Parathyroid adenoma (tissue), 2 donors: ENCODE measurements at regions not wholly inside any gene's neighbourhood (a gene's known extent, or its start where the extent isn't known, plus 50 kb on each side); places are given as distances from the start of the nearest gene placed in this dataset.

Experiments
- H2AFZ ChIP-seq: fragments of 300-600 bp; sonication (generic); one replicate; pipeline ENCODE4 v1.7.0; 2017; ENCODE audit warnings: antibody characterized with exemption, mild to moderate bottlenecking
- H3K27ac ChIP-seq: fragments of 300-600 bp; sonication (generic); one replicate; pipeline ENCODE4 v1.7.0; 2017
- H3K27me3 ChIP-seq: fragments of 300-600 bp; sonication (generic); one replicate; pipeline ENCODE4 v1.7.0; 2017; ENCODE audit warnings: low read length; ENCODE audit not compliant: control insufficient read depth, insufficient read depth
- H3K36me3 ChIP-seq: fragments of 300-600 bp; sonication (generic); one replicate; pipeline ENCODE4 v1.7.0; 2017; ENCODE audit warnings: low read length; ENCODE audit not compliant: control insufficient read depth, insufficient read depth
- H3K4me1 ChIP-seq: fragments of 300-600 bp; sonication (generic); one replicate; pipeline ENCODE4 v1.7.0; 2017; ENCODE audit warnings: control low read depth
- H3K4me2 ChIP-seq: fragments of 300-600 bp; sonication (generic); one replicate; pipeline ENCODE4 v1.7.0; 2017; ENCODE audit warnings: low read length
- H3K4me3 ChIP-seq: fragments of 300-600 bp; sonication (generic); one replicate; pipeline ENCODE4 v1.7.0; 2017; ENCODE audit warnings: low read depth, low read length
- H3K79me2 ChIP-seq: fragments of 300-600 bp; sonication (generic); one replicate; pipeline ENCODE4 v1.7.0; 2017; ENCODE audit warnings: control low read depth
- H3K9ac ChIP-seq: fragments of 300-600 bp; sonication (generic); one replicate; pipeline ENCODE4 v1.7.0; 2017; ENCODE audit warnings: mild to moderate bottlenecking
- H3K9me3 ChIP-seq: fragments of 300-600 bp; sonication (generic); one replicate; pipeline ENCODE4 v1.7.0; 2017; ENCODE audit warnings: low read length; ENCODE audit not compliant: control insufficient read depth
- CTCF ChIP-seq: fragments of 300-600 bp; sonication (generic); IDR thresholded peaks from one replicate; pipeline ENCODE4 v1.7.0; 2017; ENCODE audit warnings: antibody characterized with exemption, mild to moderate bottlenecking
- donor health status: primary hyperparathyroidism.

DNA sequence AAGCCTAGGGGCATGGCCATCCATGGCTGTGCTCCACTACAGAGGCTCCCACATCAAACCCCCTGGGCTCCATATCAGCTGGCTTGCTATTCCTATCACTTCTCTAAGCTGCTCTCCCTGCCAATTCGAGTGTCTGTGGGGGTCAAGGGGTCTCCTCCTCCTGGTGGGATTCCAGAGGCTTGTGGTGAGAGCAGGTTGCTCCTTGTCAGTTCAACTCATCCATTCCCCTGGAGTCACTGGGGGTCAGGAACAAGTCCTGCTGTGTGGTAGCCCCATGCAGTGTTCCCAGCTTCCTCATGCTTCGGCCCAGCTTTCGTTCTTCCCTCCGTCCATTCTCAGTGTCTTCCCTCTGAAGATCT, 86.6 kb upstream of the UNC5B start:
- Histone ChIP-seq H3K36me3 (no peaks in the 10 kb centered on the region), H2AFZ (no peak overlapping the region), H3K27me3 (no peaks in the 10 kb centered on the region), H3K79me2 (no peaks in the 10 kb centered on the region), H3K9me3 (no peaks in the 10 kb centered on the region), H3K4me3 (no peak overlapping the region), H3K27ac (no peak overlapping the region), H3K9ac (no peak overlapping the region), H3K4me2 (no peak overlapping the region), H3K4me1 (no peaks in the 10 kb centered on the region)
- no peak for TF ChIP-seq CTCF

- Histone ChIP-seq H3K9me3 (no peaks in the 10 kb centered on the region), H2AFZ (no peak overlapping the region), H3K4me2 (no peak overlapping the region), H3K27ac (no peak overlapping the region), H3K27me3 (no peaks in the 10 kb centered on the region), H3K36me3 (no peaks in the 10 kb centered on the region), H3K4me3 (no peak overlapping the region), H3K4me1 (no peaks in the 10 kb centered on the region), H3K9ac (no peak overlapping the region), H3K79me2 (no peaks in the 10 kb centered on the region)
- TF ChIP-seq CTCF: no peak
These were observed 85.9 kb upstream of the UNC5B start for GRCh38 chr10:71126432-71126831.

DNA sequence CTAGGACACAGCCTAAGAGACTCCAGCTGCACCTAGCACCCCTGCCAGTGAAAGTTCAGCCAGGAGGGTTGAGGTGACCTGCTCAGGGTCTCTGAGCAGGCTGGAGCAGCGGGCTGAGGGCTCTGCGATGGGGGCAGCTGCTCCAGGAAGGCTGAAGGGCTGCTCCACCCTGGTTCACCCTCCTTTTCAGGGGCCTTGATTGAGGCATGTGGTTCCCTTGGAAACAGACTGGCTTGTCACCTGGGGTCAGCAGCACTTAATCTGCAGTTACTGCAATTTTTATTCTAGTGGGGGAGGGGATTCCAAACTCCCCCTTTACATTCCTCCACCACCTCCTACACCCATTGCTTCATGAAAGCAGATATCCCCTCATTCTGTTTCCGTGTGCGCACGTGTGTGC, 85.3 kb upstream of the UNC5B start:
- Histone ChIP-seq H3K4me2 (no peak overlapping the region), H2AFZ (no peak overlapping the region), H3K4me1 (no peaks in the 10 kb centered on the region), H3K79me2 (no peaks in the 10 kb centered on the region), H3K27me3 (no peaks in the 10 kb centered on the region), H3K9ac (no peak overlapping the region), H3K4me3 (no peak overlapping the region), H3K9me3 (no peaks in the 10 kb centered on the region), H3K27ac (no peak overlapping the region), H3K36me3 (no peaks in the 10 kb centered on the region)
- TF ChIP-seq CTCF: no peak

DNA sequence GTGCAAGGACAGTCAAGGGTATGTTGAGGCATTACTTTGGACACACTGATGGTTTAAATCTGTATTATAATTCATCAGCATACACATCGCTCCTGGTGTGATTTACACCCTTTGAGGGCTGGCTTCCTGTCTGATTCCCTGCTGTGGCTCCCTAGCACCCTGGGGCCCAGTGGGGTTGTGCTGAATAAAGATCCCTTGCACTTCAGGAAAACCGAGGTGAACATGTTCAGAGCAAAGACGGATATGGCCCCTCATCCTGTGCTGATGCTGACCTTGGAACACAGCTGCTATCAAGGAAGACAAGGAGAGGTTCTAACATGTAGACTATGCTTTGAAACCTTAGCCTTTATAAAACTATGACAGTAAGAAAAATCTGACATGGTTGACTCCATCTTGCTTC, 84.6 kb upstream of the UNC5B start:
- H3K36me3 ChIP-seq: no peaks in the 10 kb centered on the region
- H3K4me1 ChIP-seq: no peaks in the 10 kb centered on the region
- no peaks in the 10 kb centered on the region for H3K27me3 ChIP-seq
- no peak overlapping the region for H2AFZ ChIP-seq
- H3K4me3 ChIP-seq: no peak overlapping the region
- H3K79me2 ChIP-seq: no peaks in the 10 kb centered on the region
- no peak overlapping the region for H3K27ac ChIP-seq
- TF ChIP-seq CTCF: no peak
- no peak overlapping the region for H3K9ac ChIP-seq
- H3K9me3 ChIP-seq: no peaks in the 10 kb centered on the region
- no peak overlapping the region for H3K4me2 ChIP-seq

GRCh38 chr10:71128311-71128980, 83.9 kb upstream of the UNC5B start:
- TF ChIP-seq CTCF: no peak
- Histone ChIP-seq H3K4me3 (no peak overlapping the region), H2AFZ (no peak overlapping the region), H3K27me3 (no peaks in the 10 kb centered on the region), H3K4me1 (no peaks in the 10 kb centered on the region), H3K4me2 (no peak overlapping the region), H3K27ac (no peak overlapping the region), H3K36me3 (no peaks in the 10 kb centered on the region), H3K9ac (no peak overlapping the region), H3K79me2 (no peaks in the 10 kb centered on the region), H3K9me3 (no peaks in the 10 kb centered on the region)
